Glomerular visceral epithelial cell (primary cell): ENCODE measurements at regions not wholly inside any gene's neighbourhood (a gene's known extent, or its start where the extent isn't known, plus 50 kb on each side); places are given as distances from the start of the nearest gene placed in this dataset.

Experiments
- DNase-seq: peaks from one replicate; pipeline ENCODE4 v3.0.0-alpha.2; 2016; ENCODE audit errors: extremely low spot score

DNA sequence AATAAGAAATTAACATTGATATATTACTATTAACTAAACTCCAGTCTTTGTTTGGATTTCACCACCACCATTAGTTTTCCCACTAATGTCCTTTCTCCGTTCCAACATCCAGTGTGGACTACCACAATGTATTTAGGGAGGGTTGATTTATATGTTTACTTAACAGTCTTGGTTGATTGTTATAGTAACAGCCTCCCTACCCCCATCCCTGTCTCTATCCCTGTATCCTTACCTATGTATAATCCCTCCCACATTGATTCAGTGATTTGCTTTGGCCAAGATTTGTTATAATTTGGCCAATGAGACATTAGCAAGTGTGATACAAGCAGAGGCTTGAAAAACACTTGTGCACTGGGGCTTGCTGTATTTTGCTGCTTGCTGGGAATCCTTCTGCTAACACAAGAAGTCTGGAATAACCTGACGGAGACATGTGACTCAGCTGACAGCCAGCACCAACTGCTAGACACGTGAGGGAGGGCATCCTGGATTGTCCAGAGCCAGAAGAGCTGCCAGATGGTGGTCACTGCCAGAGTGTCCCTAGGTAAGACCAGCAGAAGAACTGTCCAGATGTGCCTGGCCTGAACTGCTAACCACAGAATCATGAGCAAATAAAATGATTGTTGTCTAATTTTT, 51.2 kb upstream of the TCF7 start:
- peak; percentile 15 for DNase-seq

- no peak for DNase-seq
These were observed 54.6 kb upstream of the TCF7 start for GRCh38 chr5:134059758-134060495.

DNA sequence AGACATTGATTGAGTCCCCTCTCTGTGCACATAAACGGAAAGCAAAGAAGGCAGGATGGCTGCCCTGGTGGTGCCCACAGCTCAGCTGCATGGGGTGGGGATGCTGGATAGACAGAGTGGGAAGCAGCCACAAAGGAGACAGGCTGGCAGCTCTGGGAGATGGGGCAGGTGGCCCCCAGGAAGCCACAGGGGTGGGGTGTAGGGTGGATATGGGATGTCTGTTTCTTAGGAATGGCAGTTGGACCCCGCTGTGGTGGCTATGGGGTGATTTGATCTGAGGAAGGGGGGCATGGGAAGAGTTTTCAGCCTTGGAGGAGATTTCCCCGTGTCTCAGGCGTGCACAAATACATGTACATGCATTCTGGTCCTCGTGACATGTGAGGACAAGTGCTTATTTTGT, 50.2 kb upstream of the VDAC1 start:
- no peak for DNase-seq
